ENCODE measurements at regions not wholly inside any gene's neighbourhood (a gene's known extent, or its start where the extent isn't known, plus 50 kb on each side); places are given as distances from the start of the nearest gene placed in this dataset.

- no peak for TF ChIP-seq ARID4B (CRISPR knock-in tag; IDR thresholded peaks at IDR 0.05; ENCODE audit: borderline replicate concordance)
- TF ChIP-seq GTF2I (CRISPR knock-in tag; conservative IDR thresholded peaks at IDR 0.05), result no peak
- TF ChIP-seq, protein P1, sequence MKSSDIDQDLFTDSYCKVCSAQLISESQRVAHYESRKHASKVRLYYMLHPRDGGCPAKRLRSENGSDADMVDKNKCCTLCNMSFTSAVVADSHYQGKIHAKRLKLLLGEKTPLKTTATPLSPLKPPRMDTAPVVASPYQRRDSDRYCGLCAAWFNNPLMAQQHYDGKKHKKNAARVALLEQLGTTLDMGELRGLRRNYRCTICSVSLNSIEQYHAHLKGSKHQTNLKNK (CRISPR knock-in tag; IDR thresholded peaks at IDR 0.05), result no peak
- TF ChIP-seq ATF3 (CRISPR knock-in tag; conservative IDR thresholded peaks at IDR 0.05), result no peak
- TF ChIP-seq EMX1 (CRISPR knock-in tag; IDR thresholded peaks at IDR 0.05), result no peak
- no peak for TF ChIP-seq KAT7 (CRISPR knock-in tag; IDR thresholded peaks at IDR 0.05; ENCODE audit: borderline replicate concordance)
- TF ChIP-seq MLX (CRISPR knock-in tag; IDR thresholded peaks at IDR 0.05), result no peak
- TF ChIP-seq TEAD1 (CRISPR knock-in tag; IDR thresholded peaks at IDR 0.05), result no peak
- TF ChIP-seq, protein P2, sequence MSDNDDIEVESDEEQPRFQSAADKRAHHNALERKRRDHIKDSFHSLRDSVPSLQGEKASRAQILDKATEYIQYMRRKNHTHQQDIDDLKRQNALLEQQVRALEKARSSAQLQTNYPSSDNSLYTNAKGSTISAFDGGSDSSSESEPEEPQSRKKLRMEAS (CRISPR knock-in tag; IDR thresholded peaks at IDR 0.05), result no peak
- TF ChIP-seq ATF1 (CRISPR knock-in tag; IDR thresholded peaks at IDR 0.05), result no peak
- TF ChIP-seq ZNF671 (CRISPR knock-in tag; IDR thresholded peaks at IDR 0.05), result no peak
- TF ChIP-seq ZNF512 (CRISPR knock-in tag; IDR thresholded peaks at IDR 0.05; ENCODE audit: borderline replicate concordance), result no peak
- no peak for TF ChIP-seq FOXP1 (CRISPR knock-in tag; IDR thresholded peaks at IDR 0.05; ENCODE audit: borderline replicate concordance)
Measured at GRCh38 chr1:214101828-214102227, 114.1 kb downstream of the PROX1 start (continued).

GRCh38 chr1:214102907-214103306, 115.1 kb downstream of the PROX1 start:
- H3K36me3 Mint-ChIP-seq, result peaks cover 4% of the 10 kb centered on the region; the same call in 1 of the 2 replicates
- ATAC-seq (no peak), DNase-seq (ENCODE audit: low spot score) (no peak)
- TF ChIP-seq, protein P3, sequence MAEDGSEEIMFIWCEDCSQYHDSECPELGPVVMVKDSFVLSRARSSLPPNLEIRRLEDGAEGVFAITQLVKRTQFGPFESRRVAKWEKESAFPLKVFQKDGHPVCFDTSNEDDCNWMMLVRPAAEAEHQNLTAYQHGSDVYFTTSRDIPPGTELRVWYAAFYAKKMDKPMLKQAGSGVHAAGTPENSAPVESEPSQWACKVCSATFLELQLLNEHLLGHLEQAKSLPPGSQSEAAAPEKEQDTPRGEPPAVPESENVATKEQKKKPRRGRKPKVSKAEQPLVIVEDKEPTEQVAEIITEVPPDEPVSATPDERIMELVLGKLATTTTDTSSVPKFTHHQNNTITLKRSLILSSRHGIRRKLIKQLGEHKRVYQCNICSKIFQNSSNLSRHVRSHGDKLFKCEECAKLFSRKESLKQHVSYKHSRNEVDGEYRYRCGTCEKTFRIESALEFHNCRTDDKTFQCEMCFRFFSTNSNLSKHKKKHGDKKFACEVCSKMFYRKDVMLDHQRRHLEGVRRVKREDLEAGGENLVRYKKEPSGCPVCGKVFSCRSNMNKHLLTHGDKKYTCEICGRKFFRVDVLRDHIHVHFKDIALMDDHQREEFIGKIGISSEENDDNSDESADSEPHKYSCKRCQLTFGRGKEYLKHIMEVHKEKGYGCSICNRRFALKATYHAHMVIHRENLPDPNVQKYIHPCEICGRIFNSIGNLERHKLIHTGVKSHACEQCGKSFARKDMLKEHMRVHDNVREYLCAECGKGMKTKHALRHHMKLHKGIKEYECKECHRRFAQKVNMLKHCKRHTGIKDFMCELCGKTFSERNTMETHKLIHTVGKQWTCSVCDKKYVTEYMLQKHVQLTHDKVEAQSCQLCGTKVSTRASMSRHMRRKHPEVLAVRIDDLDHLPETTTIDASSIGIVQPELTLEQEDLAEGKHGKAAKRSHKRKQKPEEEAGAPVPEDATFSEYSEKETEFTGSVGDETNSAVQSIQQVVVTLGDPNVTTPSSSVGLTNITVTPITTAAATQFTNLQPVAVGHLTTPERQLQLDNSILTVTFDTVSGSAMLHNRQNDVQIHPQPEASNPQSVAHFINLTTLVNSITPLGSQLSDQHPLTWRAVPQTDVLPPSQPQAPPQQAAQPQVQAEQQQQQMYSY (CRISPR knock-in tag; IDR thresholded peaks at IDR 0.05), result no peak
- no peak for TF ChIP-seq TP53 (CRISPR knock-in tag; IDR thresholded peaks at IDR 0.05)
- TF ChIP-seq CREB1 (CRISPR knock-in tag; IDR thresholded peaks at IDR 0.05), result no peak
- no peak for TF ChIP-seq ZNF416 (CRISPR knock-in tag; IDR thresholded peaks at IDR 0.05)
- no peak for TF ChIP-seq ZNF263 (CRISPR knock-in tag; IDR thresholded peaks at IDR 0.05; ENCODE audit: low read depth)
- TF ChIP-seq TEAD4 (CRISPR knock-in tag; IDR thresholded peaks at IDR 0.05), result no peak
- TF ChIP-seq, protein P2 (CRISPR knock-in tag; IDR thresholded peaks at IDR 0.05), result no peak
- TF ChIP-seq RELA (CRISPR knock-in tag; IDR thresholded peaks at IDR 0.05; ENCODE audit: borderline replicate concordance), result no peak
- no peak for TF ChIP-seq MXD4 (CRISPR knock-in tag; IDR thresholded peaks at IDR 0.05; ENCODE audit: borderline replicate concordance)
- TF ChIP-seq PRRX2 (CRISPR knock-in tag; IDR thresholded peaks at IDR 0.05), result no peak
- TF ChIP-seq SP1 (CRISPR knock-in tag; conservative IDR thresholded peaks at IDR 0.05), result no peak
- TF ChIP-seq ATF3 (CRISPR knock-in tag; conservative IDR thresholded peaks at IDR 0.05), result no peak
- no peak for TF ChIP-seq JUN (CRISPR knock-in tag; IDR thresholded peaks at IDR 0.05)
- CTCF ChIA-PET, result no interaction called here
- peaks cover 22% of the 10 kb centered on the region for H3K9me3 Mint-ChIP-seq
- no peak overlapping the region for H3K4me3 Mint-ChIP-seq
- no peaks in the 10 kb centered on the region; the same call in 1 of the 2 replicates for H3K27me3 Mint-ChIP-seq (ENCODE audit: low read depth)
- POLR2A ChIA-PET, result no interaction called here
- H3K4me1 Mint-ChIP-seq, result peaks cover 16% of the 10 kb centered on the region
- no peak overlapping the region for H3K27ac Mint-ChIP-seq

All from WTC11 (cell line).